Activated CD8-positive, alpha-beta memory T cell treated with anti-CD3 and anti-CD28 coated beads for 48 hours (primary cell): ENCODE measurements at regions not wholly inside any gene's neighbourhood (a gene's known extent, or its start where the extent isn't known, plus 50 kb on each side); places are given as distances from the start of the nearest gene placed in this dataset.
"Not testable (repeated sequence)": the region's sequence is repeated elsewhere in the genome, so short reads cannot be mapped to it uniquely, and the experiment has no call there.

Experiments
- DNase-seq, 3 experiments: peaks; one replicate each; pipeline ENCODE4 v3.0.0-alpha.2; 2020; ENCODE audit warnings: low read depth in 2 of 3, low spot score in 2 of 3

- no peak for DNase-seq
Measured at GRCh38 chr5:163692091-163692490, 186.7 kb downstream of the MAT2B start.

GRCh38 chr5:163695830-163696578, 190.6 kb downstream of the MAT2B start:
- DNase-seq, result no peak

GRCh38 chr5:163696579-163696887, 191.1 kb downstream of the MAT2B start:
- DNase-seq, result no peak

- no peak for DNase-seq
Measured at GRCh38 chr5:163706053-163706771, 200.8 kb downstream of the MAT2B start.

- no peak for DNase-seq
Measured at GRCh38 chr5:163712011-163712410, 206.6 kb downstream of the MAT2B start.

- no peak for DNase-seq
Measured at GRCh38 chr5:163718272-163718671, 212.9 kb downstream of the MAT2B start.

GRCh38 chr5:163724305-163724704, 218.9 kb downstream of the MAT2B start:
- no peak for DNase-seq

GRCh38 chr5:163727028-163727427, 221.6 kb downstream of the MAT2B start:
- no peak for DNase-seq

GRCh38 chr5:163730206-163730756, 224.9 kb downstream of the MAT2B start:
- DNase-seq, result no peak

GRCh38 chr5:163731256-163731655, 225.8 kb downstream of the MAT2B start:
- no peak for DNase-seq

- no peak for DNase-seq
Measured at GRCh38 chr5:163735069-163735468, 229.7 kb downstream of the MAT2B start.

- DNase-seq, result no peak
Measured at GRCh38 chr5:163747586-163747985, 242.2 kb downstream of the MAT2B start.

- DNase-seq, result no peak
Measured at GRCh38 chr5:163748934-163749333, 243.5 kb downstream of the MAT2B start.

- not testable (repeated sequence) for DNase-seq
Measured at GRCh38 chr5:163750415-163750814, 245.0 kb downstream of the MAT2B start.

- DNase-seq, result no peak
Measured at GRCh38 chr5:163755505-163755904, 250.1 kb downstream of the MAT2B start.

- no peak for DNase-seq
Measured at GRCh38 chr5:163756170-163756569, 250.8 kb downstream of the MAT2B start.

GRCh38 chr5:163757344-163757743, 251.9 kb downstream of the MAT2B start:
- no peak for DNase-seq

- no peak for DNase-seq
Measured at GRCh38 chr5:163758283-163758711, 252.9 kb downstream of the MAT2B start.

GRCh38 chr5:163759000-163759704, 253.7 kb downstream of the MAT2B start:
- no peak for DNase-seq

GRCh38 chr5:163760498-163760897, 255.1 kb downstream of the MAT2B start:
- no peak for DNase-seq

- no peak for DNase-seq
Measured at GRCh38 chr5:163766936-163767670, 261.7 kb downstream of the MAT2B start.
